ENCODE measurements at regions not wholly inside any gene's neighbourhood (a gene's known extent, or its start where the extent isn't known, plus 50 kb on each side); places are given as distances from the start of the nearest gene placed in this dataset.
"Not testable (repeated sequence)": the region's sequence is repeated elsewhere in the genome, so short reads cannot be mapped to it uniquely, and the experiment has no call there.

GRCh38 chr4:94152466-94152865 lies 55.2 kb upstream of the SMARCAD1 start:
- no peak for DNase-seq (ENCODE audit: low spot score)

- not testable (repeated sequence) for DNase-seq (ENCODE audit: low spot score)
Measured at GRCh38 chr4:94155404-94155803, 52.3 kb upstream of the SMARCAD1 start.

GRCh38 chr4:94156826-94157225 lies 50.8 kb upstream of the SMARCAD1 start:
- no peak for DNase-seq (ENCODE audit: low spot score)

All from cerebellar cortex (tissue), 1 donor.